ENCODE measurements at regions not wholly inside any gene's neighbourhood (a gene's known extent, or its start where the extent isn't known, plus 50 kb on each side); places are given as distances from the start of the nearest gene placed in this dataset.

DNA sequence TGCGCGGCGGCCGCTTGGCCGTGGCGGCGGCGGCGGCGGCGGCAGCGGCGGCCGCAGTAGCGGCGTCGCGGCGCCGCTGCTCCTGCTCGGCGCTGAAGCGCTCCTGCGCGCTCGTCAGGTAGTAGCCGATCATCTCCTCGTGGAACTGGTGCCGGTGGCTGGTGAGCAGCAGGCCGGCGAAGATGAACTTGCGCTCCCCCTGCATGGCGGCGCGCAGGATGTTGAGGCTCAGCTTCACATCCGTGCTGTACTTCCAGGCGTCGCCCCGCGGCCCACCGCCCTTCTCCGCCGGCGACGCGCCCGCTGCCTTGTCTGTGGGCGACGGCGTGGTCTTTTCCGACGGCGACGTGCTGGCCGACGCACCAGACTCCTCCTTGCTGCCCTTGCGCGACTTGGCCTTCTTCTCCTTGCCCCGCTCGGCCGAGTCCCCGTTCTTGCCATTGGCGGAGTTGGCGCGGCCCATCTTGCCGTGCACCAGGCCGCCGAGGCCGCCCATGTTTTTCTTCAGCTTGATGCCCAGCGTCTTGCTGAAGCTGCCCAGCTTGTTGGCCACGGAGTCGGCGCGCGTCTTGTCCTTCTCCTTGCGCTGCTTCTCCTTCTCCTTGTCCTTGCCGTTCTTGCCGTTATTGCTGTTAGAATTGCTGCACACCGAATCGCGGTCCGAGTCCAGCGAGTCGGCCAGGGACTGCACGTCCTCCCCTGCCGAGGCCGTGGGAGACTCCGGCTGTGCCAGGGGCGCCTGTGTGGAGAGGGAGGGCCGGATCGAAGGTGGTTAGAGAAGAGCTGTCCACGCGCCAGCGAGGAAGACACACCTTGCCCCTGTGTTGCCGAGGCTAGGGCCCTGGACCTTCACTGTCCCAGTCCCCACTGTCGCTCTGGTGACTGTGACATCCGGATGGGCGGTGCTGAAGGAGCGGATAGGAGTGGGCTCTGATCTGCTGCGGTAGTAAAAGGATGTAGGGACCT lies 157.6 kb downstream of the KLF13 start:
- DNase-seq (ENCODE audit: low spot score), result no peak
- intact Hi-C loops (cut with DNase I), result loop anchor here (10.0 kb wide), 2 partner anchors 119 to 269 kb away; no protein-coding TSS in a partner anchor

DNA sequence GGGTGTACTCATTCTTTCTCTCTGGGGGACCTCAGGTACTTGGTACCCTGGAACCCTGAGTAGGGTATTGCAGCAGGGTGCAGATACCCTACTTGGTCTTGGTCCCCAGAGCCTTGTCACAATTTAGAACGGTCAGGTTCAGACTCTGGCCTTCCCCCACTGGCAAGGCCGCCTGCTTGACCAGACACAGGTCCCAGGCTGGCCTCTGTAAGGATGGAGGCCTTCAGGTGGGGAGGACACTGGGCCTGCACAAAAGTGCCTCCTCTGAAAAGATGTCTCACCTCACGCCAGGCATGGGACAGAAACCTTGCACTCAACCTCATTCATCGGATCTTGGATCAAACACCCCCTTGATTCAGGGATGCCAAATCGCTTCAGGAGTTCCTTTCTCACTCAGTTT lies 158.4 kb downstream of the KLF13 start:
- DNase-seq (ENCODE audit: low spot score), result no peak
- intact Hi-C loops (cut with DNase I), result loop anchor here (5.0 to 10.0 kb wide), 3 partner anchors 120 to 270 kb away; no protein-coding TSS in a partner anchor

DNA sequence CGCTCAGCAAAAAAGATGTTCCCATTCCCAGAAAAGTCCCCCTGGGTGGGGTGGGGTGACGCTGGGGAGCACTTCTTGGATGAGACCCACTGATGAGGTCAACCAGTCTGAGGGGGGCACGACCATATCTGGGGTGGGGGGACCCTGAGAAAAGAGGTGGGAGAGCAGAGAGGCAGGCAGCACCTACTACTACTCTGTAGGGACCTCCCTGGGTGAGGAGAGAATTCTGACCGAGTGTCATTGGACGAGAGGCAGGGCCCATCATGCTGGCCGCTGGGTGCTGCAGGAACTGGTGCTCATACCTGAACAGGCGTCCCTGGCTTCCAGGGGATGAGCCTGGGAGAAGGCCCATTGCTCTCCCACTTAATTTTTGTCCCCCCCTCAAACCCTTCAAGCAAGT lies 158.8 kb downstream of the KLF13 start:
- DNase-seq (ENCODE audit: low spot score), result no peak
- intact Hi-C loops (cut with DNase I), result loop anchor here (5.0 to 10.0 kb wide), 3 partner anchors 121 to 271 kb away; no protein-coding TSS in a partner anchor

DNA sequence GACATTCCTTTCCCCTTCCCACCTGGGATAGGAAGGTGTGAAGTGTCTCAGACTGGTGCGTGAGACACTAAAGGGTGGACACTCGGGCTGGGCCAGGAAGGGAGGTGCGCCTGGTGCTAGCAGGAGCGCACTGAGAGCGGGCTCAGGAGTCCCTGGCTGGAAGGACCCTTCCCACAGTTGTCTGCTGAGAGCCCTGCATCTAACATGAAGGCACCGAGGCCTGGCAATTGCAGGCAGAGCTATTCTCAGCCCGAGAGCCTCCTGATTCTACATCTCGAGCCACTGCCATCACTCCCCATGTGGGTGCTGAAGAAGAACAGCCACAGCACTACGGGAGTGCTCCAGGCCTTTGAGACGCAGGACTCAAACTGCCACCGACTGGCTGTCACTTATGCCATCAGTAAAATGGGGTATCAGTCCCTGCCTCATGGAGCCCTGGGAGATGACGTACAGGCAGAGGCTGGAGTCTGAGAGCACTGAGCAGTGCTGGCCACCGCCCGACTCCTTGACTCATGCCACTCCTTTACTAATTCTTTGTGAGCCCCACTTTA lies 159.4 kb downstream of the KLF13 start:
- intact Hi-C loops (cut with DNase I), result loop anchor here (5.0 to 10.0 kb wide), 3 partner anchors 121 to 271 kb away; no protein-coding TSS in a partner anchor
- DNase-seq (ENCODE audit: low spot score), result no peak

DNA sequence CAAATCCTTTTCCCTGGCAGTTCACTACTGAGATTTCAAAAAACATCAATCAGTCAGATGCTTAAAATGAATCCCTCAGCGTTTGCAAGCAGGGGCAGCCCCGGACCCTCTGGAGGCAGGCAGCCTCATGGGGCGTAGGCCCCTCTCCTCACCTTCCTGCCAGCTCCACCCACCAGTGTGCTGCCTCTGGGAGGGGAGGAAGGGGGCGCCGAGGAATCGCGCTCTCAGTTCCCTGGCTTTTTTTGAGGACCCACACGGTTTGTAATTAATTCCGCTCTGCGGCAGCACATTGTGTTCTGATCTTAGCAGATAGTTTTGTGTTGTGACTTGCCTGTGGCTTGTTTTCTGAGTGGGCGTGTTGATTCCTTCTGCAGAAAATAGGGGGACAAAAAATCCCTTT lies 159.9 kb downstream of the KLF13 start:
- no peak for DNase-seq (ENCODE audit: low spot score)
- intact Hi-C loops (cut with DNase I), result loop anchor here (5.0 to 10.0 kb wide), 3 partner anchors 122 to 272 kb away; no protein-coding TSS in a partner anchor

DNA sequence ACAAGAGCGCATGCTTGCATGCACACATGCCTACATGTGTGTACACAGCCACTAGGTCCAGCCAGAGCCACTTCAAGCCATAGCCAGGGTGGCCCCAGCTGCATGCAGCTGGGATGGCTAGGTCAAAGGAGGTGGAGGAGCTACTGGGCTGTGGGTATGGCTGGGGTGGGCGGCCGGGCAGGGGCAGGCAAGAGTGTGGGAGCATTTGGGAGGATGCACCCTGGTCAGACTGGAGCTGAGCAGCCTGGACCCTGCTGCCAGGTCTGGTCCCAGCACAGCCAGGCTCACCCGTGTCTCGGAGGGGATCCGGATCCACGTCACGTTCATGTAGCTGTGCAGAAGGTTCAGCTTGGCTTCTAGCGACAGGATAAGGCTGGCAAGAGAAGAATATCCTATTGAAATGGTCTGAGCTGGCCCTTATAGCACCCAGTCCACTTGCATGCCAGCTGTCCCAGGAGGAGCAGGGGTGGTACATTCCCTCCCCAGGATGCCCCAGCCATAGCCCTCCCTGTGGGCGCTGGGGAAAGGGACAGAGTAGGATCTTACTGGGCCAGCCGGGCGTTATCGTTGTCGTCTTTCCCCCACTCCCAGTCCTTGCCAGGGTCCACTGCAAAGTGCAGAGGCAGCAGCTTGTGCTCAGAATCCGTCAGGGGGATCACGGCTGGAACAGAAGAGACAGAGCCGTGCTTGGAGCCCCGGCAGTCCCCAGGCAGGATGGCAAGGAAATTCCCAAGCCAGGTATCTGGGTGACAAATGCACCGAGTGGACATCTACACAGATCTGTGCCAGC lies 160.5 kb downstream of the KLF13 start:
- intact Hi-C loops (cut with DNase I), result loop anchor here (5.0 to 10.0 kb wide), 3 partner anchors 122 to 272 kb away; no protein-coding TSS in a partner anchor

DNA sequence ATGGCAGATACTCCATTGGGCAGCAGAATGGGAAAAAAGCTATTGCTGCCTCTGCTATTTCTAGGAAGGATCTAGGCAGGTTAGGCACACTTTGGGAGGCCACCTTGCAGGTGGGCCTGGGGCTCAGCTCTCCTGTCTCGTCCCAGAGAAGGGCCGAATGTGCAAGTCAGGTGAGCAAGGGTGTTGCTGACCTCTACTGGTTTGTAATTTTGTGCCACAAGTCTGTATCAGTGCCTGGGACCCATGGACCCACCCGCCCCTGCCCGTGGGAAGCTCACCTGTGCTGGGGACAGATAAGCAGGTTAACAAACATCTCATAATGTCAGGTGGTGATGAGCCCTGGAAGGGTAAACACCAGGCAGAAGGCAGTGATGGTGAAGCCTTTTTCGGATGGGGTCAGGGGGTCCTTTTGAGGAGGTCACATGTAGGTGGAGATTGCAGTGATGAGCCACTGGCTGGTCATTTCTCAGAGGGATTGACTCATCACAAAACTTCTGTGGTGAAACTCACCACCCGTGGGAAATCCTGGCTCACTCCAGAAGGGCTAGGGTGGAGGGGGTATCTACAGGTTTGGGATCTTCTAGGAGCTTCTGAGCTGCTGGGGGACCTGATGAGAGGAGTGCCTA lies 161.3 kb downstream of the KLF13 start:
- peak; percentile 66 for DNase-seq (ENCODE audit: low spot score)
- intact Hi-C loops (cut with DNase I), result loop anchor here (5.0 to 10.0 kb wide), 3 partner anchors 123 to 273 kb away; no protein-coding TSS in a partner anchor

More for the DNA sequence above, 160.5 kb downstream of the KLF13 start:
- DNase-seq (ENCODE audit: low spot score), result peak; percentile 31

DNA sequence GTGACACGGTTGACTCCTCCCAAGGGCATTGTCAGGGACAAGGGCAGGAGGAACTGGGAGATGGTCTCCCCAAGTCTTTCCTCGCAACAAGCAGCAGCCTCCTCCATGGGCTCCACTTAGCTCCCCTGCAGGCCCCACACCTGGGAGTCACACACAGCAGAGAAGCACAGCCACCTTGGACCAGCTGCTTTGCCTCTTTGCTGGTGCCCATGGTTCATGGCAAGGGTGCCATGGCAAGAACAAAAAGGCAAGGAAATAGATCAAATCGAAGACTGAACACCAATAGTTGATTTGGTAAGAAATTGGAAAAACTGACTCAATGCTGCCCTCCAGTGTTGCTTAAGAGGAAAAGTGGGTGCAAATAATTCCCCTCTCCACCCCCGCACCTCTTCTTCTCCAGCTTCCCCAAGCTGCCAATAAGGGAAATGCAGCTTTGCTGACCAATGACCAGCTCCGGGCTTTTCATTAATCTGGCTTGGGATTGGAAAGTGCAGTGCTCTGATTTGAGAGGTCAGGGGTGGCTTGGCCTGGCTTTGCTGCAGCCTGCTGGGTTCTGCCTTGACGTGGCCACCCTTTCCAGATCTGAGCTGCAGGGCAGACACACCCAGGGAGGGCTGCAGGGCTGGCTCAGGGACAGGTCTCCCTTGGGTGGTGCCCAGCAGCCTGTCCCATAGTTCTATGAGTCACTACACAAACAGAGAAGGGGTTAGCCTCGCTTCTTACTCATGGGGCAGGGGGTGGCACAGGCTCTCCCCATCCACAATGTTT lies 162.0 kb downstream of the KLF13 start:
- intact Hi-C loops (cut with DNase I), result loop anchor here (5.0 to 10.0 kb wide), 3 partner anchors 124 to 274 kb away; no protein-coding TSS in a partner anchor
- DNase-seq (ENCODE audit: low spot score), result peak; percentile 91

DNA sequence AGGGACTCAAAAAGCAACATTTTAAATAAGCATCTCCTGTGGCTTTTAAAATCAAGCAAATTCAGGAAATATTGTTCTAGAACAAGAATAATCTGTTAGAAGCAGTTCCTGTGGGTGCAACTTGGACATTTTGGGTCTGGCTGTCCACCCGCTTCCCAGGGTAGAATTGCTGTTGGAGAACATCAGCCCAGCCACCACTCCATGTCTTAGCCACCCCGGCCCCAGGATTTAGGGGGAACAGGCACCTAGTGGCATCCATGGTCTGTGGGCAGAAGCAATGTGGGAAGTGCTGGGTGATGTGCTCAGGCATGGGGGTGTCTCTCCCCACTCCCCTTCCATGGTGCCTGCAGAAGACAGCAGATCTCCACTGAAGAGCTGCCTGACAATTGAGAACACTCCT lies 162.6 kb downstream of the KLF13 start:
- intact Hi-C loops (cut with DNase I), result loop anchor here (5.0 to 10.0 kb wide), 3 partner anchors 124 to 274 kb away; no protein-coding TSS in a partner anchor
- DNase-seq (ENCODE audit: low spot score), result peak; percentile 74

DNA sequence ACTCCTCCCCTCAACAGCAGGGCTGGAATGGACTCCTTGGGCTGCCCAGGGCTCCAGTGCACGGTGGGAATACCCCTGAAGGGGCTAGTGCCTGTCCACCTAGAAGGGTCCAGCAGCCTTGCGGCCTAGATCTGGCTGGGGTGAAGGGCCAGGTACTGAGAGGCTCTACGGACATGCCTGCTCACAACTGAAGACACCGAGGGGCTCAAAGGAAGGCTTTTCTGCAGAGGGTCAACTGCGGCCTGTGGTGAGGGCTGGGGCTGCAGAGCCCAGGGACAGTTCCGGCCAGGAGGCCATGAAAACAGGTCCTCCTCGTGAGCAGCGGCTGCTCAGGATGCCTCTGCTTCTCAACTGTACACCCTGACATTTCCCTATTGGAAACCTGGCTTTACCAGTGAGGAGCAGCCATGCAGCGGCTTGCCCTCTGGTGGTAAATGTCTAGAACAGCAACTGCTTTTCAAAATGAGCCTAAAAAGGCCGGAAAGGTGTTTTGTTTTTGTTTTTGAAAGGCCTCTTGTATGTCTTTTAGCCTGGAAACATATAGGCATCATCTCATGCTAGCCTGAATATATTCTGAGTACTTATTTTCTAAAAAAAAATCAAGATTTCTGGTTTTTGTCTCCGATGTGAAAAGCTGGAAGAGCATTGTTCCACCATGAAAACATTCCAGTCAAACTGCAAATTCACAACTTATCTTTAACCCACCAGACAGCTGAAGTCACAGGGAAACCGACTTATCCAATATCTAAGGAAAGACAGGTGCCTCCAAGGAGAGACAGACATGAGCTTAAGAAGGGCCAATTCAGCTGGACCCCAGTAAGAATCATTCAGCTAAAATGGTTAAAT lies 163.4 kb downstream of the KLF13 start:
- intact Hi-C loops (cut with DNase I), result loop anchor here (5.0 to 10.0 kb wide), 3 partner anchors 125 to 275 kb away; no protein-coding TSS in a partner anchor
- peak; percentile 79 for DNase-seq (ENCODE audit: low spot score)

DNA sequence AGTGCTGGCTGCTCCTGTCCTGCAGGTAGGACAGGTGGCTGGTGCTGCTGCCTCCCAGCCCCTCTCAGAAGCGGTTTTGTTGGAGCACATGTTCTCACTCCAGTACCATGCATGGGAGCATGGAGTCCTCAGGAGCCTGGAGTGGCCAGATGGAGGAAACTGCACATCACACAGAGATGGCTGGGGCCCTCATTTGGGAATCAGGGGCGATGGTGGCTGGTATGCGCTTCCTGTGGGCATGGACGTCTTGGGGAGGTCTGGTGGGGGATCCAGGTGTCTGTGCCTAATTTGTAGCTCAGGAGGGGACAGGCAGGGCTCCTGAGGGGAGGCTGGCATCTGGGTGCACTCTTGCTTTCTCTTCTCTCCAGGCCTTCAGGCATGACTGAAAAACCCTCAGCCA lies 168.2 kb downstream of the KLF13 start:
- intact Hi-C loops (cut with DNase I), result no loop called here
- DNase-seq (ENCODE audit: low spot score), result peak; percentile 45

DNA sequence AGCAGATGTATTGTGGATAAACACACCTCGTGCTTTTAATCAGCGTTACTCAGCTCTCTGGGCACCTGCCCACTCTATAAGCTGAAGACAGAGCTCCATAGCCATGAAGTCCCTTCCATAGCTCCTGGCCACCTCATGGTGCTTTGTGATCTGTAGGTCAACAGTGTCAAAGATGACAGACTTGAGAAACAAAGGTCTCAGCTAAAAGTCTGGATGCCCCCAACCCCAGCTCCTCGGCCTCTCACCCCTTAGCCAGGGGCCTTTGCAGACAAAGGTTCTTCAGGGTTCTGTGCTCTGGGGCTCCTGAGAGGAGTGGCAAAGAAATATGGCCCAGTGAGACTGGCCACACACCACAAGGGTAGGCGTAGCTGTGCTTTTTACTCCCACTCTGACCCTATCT lies 168.6 kb downstream of the KLF13 start:
- intact Hi-C loops (cut with DNase I), result no loop called here

DNA sequence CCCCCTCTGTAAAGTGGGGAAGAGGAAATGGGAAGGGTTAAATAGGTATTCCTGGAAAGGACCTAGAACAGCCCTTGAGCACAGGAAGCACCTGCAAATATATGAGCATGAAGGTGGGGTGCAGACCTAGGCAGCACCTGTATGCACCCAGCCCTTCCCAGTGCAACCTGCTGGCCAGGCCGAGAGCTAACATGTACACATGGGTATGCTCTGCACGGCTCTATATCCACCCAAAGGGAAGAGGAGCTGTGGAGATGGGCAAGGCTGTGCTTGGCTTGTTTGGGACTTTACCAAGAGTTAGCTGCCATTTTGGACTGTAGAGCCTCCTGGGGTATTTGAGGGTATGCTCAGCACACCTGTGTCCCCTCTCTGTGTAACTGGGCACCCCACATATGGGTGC lies 171.2 kb downstream of the KLF13 start:
- DNase-seq (ENCODE audit: low spot score), result peak; percentile 26
- intact Hi-C loops (cut with DNase I), result no loop called here

More for the DNA sequence above, 168.6 kb downstream of the KLF13 start:
- peak; percentile 37 for DNase-seq (ENCODE audit: low spot score)

DNA sequence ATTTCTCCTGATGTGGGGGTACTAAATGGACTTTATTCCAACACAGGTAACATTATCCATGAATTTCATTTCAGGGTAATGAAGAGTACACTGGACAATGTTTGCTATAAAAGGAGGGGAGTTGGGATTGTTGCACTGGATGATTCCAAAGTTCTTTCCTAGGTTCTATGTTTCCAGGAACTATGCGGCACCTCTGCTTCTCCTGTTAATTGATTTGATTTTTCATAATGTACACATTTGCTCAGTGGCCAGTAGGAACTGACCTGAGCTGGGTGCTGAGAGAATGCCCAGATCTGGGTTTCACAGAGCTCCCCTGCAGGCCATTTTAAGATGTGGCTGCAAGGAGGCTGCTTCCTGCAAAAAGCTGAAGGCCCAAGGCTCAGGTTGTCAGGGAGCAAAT lies 171.7 kb downstream of the KLF13 start:
- intact Hi-C loops (cut with DNase I), result no loop called here
- no peak for DNase-seq (ENCODE audit: low spot score)

DNA sequence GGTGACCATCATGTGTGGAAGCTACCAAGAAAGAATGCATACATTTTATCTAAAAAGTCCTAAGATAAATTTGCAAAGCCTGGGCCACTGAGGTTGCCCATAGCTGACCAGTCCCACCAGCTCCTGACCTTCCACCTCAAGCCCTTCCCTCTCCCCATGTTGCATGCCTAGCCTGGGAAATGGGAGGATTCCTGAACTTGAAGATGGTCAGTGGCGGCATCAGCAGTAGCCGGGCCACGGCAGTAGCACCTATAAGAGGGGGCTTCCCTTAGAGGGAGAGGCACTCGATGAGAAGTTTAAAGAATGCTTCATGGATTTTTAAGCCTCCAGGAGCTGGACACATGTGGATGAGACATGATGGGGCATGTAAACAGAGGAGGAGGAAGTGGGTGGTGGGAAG lies 172.1 kb downstream of the KLF13 start:
- no peak for DNase-seq (ENCODE audit: low spot score)
- intact Hi-C loops (cut with DNase I), result no loop called here

DNA sequence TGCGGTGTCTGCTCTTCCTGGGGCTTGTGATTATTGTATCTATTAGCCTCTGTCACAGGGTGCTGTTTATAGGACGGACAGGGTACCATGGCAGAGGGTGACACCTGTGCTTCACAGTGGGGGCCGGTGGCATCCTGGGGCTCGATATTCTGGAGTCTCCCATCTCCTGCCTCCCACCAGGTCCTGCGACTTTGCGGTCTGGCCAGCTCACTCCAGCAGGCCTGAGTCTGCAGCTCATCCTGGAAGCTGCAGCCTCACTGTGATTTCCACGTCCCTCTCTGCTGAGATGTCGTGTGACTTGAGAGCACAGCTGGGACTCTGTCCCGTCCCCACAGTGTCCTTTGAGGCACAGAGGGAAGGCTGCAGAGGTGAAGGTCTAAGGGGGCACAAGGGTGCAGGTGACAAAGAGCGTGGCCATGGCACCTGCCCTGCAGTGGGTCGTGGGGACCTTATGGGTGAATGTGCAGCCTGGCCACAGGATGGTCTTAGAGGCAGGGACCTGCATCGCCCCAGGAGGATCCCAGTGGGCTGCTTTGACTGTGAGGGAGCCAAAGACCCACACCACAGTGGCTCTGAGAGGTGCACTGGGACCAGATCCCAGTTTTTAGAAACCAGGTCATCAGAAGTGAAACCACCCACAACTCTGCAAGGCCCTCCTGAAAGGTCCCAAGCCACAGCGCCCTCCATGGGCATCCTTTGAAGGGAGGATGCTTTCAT lies 172.8 kb downstream of the KLF13 start:
- intact Hi-C loops (cut with DNase I), result no loop called here
- peak; percentile 54 for DNase-seq (ENCODE audit: low spot score)

All from posterior vena cava (tissue), 2 donors.